GM18520 (cell line): ENCODE measurements at regions not wholly inside any gene's neighbourhood (a gene's known extent, or its start where the extent isn't known, plus 50 kb on each side); places are given as distances from the start of the nearest gene placed in this dataset.
"Not testable (repeated sequence)": the region's sequence is repeated elsewhere in the genome, so short reads cannot be mapped to it uniquely, and the experiment has no call there.

Experiments
- ATAC-seq: cut with Tn5 transposase; IDR thresholded peaks from one replicate; pipeline ENCODE4 v1.9.1; 2021; ENCODE audit not compliant: unreplicated experiment

DNA sequence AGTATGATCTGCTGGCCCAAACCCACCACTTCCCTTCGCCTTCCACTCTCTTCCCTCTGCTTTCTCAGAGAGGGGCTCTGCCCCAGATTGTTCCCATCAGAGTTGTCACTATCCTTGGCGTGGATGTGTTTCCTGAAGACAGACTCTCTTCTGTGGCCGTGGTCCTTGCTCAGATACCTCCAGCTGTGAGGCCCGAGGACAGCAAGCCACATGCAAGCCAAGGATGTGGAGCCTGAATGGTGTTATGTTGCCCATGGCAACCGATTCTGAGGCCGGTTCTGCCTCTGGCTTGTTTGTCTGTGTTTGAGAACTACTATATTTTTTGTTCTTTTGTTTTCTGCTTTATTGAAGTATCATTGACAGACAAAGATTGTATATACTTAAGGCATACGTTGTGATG is 247.4 kb upstream of the PODXL start:
- ATAC-seq: no peak

DNA sequence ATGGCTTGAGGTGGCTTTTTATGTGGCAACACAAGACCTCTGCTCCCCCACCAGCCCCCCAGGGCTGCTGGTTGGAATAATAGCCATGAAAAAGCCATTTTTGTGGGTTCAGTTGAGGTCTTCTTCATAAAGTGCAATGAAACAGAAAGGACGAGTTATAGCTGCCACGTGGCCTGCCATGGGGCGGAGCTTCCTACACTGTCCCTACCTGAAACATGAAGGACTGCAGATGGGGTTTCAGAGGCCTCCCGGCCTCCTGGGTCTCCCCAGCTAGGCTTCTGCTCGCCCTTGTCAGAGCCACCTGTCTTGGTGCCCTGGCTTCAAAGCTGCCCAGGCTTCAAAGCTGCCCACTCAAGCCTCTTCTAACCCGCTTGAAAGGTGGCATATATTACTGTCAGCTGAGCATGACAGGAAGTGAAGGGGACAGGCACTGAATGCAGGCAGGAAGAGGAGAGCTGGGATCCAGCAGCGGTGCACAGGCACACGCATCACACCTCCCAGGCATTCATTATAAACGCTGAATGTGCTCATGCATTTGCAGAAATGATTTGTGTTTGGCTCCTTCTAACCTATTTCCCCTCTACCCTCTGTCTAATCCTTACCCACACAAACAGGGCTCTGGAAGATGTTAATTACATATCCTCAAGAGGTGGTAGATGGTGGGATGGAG is 245.9 kb upstream of the PODXL start:
- no peak for ATAC-seq

DNA sequence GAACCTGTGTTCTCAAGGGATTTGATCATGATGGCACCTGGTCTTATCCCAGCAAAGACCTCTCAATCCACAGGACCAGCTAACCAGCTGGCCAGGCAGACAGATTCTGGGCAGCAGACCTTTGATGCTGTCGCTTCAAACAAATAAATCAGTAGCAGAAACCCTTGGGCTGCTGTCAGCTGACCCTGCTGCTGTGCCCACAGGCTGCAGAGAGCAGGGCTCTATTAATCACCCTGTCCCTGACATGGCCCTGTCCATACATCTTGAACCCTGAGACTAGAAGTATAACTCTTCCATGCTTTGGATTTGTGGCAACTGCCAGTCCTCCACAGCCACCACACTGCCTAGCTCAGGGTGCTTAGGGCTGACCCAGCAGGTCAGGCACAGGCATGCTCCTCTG is 244.1 kb upstream of the PODXL start:
- no peak for ATAC-seq

DNA sequence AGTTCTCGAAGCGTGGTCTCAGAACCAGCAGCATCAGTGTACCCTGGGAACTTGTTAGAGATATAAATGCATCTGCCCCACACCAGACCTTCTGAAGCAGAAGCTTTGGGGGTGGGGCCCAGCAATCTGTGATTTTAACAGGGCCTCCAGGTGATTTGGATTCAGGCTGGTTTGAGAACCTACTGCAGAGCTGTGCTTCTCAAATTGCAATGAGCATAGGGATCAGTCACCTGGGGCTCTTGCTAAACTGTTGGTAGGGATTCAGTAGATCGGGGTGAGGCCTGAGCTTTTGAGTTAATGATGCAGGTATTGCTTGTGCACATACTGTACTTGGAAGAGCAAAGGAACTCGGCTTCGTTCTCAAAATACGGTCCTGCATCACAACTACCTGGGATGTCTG is 243.6 kb upstream of the PODXL start:
- ATAC-seq: no peak

DNA sequence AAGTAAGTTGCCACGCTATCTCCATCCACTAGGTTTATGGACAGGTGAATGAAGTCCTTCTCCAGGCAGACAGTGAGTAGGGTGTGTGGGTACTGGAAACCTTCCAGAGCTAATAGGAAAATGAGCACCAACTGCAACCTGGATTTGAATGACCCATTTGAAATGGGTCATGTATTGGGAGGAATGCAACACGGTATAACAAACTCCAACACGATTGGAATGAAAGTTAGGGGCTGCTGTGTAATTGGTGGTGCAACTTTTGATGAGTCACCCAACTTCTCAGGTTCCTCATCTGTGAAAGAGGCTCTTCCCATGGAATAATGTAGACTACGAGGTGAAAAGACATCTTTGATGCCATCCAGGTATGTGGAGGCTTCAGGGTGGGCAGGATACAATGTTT is 241.4 kb upstream of the PODXL start:
- no peak for ATAC-seq

DNA sequence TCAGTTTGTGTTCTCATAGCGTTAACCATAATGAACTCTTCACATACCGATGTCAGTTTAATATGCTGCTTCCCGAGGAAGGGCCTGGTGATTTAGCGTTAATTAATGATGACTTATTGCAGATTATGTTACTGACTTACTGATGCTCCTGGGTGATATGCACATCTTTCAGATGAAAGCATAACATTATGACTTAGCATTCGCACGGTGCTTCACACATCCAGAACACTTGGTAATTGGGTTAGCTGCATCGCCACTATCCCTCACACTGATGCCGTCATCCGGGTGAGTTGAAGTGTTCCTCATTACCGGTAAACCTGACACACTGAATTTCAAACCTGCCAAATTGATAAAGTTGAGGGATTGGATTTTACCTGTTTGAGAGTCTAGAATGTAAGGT is 239.0 kb upstream of the PODXL start:
- no peak for ATAC-seq

DNA sequence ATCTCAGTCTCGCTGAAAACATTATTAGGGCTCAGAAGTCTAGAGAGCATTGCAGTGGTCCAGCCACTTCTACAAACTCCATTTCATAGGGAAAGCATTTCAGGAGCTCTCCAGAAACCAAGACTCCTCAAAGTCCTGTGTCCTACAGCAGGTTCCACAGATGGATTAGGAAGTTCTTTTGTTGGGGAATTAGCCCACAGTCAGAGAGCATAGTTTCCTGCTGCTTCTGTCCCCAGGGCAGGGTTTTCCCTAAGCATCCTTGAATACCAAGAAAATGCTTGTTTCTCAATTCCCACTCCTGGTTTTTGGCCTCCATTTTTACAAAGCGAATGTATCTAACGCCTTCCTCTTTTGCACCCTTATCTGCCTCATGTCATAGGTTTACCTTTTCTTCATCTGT is 235.9 kb upstream of the PODXL start:
- ATAC-seq: no peak

DNA sequence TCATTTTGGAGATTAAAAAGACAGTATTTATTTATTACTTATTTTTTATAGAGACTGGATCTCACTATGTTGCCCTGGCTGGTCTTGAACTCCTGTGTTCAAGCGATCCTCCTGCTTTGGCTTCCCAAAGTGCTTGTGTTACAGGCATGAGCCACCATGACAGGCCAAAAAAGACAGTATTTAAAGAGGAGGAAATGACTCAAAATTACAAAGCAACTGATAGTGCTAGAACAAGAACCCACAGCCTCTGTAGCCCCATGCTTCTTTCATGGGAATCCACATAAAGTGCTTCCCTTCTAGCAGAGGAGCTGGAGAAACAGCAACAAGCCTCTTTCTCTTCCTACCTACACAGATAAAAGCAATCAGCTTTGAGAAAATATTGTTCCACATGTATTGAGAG is 230.7 kb upstream of the PODXL start:
- ATAC-seq: no peak

DNA sequence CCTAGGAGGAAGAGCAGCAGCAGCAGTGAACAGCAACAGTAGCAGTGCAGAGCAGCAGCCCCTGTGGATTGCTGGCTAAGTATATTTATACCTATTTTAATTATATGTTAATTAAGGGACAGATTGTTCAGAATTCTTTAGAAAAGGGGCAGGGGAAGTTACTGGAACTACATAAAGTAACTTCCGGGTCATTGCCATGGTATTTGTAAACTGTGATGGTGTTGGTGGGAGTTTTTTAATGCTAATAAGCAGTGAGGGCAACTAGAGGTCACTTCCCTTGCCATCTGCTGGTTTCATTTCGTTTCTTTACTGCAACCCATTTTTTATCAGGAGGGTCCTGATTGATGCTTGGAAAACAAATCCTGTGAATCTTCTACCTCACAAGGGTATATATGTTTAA is 229.8 kb upstream of the PODXL start:
- no peak for ATAC-seq

DNA sequence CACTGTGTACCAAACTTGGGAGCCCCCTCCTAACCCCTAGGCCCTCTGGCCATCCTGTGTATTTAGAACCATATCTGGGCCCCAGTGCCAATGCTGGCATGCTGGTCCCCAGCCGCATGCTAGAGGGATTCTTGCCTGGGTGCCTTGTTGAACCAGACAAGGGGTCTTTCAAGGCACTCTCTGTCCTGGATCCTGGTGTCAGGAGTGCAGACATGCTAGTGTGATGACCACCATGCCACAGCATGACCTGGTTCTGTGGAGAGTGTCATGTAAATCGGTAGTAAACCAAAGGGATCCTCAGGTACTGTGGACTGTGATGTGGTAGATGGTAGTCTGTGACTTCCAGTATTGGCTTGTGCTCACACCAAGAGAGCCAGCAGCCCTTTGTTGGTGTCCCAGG is 222.2 kb upstream of the PODXL start:
- ATAC-seq: no peak

DNA sequence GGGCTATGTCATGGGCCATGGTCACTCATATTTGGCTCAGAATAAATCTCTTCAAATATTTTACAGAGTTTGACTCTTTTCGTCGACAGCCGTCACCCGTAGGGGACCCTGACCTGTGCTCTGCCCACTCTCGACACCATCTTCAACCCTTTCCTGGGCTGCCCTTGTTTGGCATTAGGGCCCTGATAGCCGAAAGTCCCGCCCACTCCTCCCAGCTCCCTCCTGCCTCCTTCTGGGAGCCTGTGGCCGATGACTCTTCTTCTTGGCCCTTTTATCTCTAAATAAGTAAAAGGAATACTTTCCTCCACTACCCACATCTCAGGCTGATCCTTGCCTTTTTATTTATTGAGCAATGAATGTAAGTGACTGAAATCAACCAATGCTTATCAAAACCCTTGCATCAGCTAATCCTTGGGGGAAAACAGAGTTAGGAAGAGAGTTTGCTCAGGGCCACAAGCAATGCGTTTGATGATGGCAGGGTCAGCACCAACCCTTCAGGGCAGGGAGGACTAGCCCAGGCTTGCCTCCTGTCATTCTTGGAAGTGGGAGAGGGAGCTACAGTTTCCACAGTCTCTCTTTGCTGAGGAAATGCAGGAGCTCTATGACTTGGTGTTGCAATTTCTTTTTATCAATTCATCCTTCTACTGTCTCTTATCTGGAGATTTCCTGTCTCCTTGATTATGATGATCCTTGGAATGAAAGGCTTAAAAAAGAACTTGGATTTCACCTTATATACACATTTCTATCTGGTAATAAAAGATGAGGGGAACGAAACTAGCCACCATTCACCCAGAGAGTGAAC is 218.2 kb upstream of the PODXL start:
- no peak for ATAC-seq

DNA sequence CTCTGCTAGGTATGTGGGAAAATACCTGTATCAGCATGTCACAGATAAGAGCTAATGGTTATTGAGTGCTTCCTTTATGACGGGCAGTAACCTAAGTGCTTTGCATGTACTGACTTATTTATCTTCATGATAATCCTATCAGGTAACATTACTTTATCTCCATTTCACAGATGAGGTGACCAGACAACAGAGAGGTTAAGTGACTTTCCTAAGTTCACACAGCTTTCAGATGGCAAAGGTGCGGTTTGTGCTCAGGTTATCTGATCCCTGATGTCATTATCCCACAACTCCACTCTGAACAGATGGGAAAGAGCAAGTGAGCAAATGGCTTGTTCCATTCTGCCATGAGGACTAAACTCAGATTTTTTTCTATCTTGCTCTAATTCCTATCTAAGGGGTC is 217.0 kb upstream of the PODXL start:
- no peak for ATAC-seq

DNA sequence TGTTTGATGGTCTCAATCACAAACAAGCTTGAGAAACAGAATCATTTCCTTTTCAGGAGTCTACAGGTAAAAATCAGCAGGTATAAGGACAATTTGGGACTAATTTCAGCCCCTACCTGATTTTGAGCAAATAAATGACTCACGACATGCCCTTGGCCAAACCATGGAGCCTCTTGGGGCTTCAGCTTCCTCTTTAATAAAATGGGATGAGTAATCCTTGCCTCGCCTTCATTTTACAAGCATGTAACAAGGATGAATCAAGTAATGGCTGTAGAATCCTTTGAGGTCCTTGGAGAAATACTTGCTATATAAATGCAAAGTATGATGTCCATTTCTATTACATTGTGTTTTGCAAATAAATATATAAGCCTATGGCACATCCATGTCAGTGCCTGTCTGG is 212.8 kb upstream of the PODXL start:
- ATAC-seq: no peak

DNA sequence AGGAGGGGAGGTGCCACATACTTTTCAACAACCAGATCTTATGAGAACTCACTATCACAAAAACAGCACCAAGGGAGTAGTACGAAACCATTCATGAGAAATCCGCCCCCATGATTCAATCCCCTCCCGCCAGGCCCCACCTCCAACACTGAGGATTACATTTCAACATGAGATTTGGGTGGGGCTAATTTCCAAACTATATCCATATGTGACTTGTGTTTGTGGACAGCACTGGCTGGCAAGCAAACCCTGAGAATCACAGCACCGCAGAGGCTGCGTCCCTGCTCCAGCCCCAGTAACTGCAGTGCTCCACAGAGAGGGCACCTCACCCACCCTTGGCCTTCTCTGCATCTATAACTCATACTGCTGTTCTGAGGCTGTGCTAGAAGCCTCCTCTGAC is 211.2 kb upstream of the PODXL start:
- ATAC-seq: no peak

DNA sequence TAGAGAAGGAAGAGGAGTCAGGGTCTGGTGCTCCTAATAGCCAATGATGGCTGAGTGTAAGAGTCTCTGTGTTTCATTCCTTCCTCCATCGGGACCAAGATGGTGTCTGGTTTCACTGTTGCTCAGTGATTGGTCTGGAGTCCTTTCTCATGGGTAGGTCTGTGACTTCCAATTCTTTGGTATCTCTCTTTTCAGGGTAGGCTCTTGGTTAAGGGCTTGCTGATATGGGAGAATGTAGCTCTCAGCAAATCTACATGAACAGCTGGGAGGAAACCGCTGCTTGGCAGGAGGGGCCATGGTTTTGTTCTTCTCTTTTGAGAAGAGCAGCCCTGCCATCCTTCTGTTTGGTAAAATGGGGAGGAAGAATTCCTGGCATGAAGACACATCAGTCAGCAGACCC is 209.1 kb upstream of the PODXL start:
- no peak for ATAC-seq

DNA sequence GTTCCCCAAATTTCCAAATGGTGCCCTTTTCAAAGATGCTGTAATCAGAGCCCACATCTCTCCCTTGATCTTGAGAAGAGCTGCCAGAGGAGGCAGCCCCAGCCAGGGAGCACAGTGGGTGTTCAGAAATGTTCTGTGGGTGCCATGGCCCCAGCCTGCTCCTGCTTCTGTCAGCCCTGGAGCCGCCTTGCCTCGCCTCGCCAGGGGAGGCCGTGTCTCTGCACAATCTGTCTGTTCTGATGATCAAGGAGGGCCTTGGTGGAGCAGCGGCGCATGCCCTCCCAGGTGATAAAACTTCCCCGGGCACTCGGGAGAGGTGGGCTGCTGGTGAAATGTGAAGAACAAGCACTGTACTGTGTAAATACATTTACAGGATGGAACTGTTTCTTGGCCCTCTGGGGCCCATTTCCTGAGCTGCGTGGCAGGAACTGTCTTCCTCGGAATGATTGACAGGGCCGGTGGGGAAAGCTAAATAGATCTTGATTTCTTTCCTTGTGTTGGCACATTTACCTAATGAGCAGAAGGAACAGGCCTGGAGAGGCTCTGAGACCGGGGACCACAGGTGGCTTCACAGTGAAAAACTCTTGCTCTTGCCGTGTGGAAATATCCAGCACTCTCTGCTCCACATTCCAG is 207.8 kb upstream of the PODXL start:
- ATAC-seq: no peak

DNA sequence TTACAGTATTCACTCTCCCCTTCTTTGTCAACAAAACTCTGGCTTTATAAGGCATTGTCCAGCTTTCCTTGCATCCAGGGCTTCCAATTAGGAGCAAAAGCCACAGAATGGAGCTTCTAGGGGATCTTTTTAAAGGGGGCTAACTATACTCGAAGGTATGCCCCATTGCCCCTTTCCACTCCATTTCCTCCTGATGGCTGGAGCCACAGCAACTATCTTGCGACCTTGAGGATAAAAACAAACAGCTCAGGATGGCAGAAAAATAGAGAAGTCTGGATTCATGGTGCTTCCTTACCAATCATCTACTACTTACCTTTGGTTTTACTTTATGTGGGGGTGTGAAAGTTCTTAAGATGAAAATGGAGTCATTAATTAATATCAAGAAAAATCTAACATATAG is 206.3 kb upstream of the PODXL start:
- ATAC-seq: no peak

DNA sequence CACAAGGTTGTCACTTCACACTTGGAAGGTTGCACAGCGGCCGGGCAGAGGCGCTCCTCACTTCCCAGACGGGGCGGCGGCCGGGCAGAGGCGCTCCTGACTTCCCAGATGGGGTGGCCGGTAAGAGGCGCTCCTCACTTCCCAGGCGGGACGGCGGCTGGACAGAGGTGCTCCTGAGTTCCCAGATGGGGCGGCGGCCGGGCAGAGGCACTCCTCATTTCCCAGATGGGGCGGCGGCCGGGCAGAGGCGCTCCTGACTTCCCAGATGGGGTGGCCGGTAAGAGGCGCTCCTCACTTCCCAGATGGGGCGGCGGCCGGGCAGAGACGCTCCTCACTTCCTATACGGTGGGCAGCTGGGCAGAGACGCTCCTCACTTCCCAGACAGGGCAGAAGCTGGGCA is 199.4 kb upstream of the PODXL start:
- ATAC-seq: not testable (repeated sequence)

DNA sequence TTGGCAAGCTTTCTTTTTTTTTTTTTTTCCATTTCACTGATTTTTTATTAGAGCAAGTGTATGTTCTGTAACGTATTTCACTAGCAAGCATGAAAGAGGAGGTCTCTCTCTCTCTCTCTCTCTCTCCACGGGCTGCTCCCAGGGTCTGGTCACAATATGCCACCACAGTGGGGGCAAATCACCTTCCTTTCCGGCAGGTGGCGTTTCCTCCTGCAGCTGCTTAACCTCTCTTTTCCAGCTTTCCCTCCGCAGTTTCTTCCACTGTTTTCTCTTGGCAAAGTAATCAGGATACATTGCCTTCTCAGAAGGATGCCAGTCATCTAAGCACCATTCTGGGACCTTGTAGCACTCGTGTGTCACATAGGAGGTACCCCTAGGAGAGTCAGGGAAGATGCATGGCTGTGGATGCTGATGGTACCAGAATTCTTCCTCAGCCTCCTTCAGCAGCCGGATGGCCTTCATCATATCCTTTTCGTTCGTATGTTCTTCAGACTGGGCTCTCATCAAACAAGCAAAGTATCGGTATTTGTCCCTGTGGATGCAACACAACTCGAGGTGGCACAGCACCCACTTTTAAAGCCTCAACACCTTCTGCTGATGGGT is 197.3 kb upstream of the PODXL start:
- no peak for ATAC-seq

DNA sequence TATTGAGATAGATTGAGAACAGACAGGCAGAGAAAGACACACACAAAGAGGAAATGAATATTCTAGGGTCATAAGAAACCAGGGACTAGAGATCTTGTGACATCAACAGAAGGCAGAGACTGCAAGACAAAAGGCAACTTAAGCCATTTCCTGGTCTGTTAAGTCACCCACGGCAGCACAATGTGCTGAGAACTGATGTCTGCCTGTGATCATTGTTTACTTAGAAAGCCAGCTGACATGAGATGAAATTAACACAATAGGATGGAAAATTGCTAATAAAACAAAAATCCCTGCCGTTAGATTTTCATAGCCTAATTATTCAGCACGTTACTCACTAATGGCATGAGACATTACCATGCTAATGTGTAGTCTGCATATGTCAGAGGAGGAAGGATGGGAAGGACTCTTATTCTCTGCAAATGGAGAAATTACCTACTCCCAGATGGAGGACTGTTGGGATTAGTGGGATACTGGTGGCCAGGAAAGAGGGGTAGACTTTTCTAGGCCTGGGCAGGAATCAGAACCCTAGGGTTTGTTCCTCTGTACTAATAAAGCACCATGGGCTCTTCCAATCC is 191.3 kb upstream of the PODXL start:
- no peak for ATAC-seq

DNA sequence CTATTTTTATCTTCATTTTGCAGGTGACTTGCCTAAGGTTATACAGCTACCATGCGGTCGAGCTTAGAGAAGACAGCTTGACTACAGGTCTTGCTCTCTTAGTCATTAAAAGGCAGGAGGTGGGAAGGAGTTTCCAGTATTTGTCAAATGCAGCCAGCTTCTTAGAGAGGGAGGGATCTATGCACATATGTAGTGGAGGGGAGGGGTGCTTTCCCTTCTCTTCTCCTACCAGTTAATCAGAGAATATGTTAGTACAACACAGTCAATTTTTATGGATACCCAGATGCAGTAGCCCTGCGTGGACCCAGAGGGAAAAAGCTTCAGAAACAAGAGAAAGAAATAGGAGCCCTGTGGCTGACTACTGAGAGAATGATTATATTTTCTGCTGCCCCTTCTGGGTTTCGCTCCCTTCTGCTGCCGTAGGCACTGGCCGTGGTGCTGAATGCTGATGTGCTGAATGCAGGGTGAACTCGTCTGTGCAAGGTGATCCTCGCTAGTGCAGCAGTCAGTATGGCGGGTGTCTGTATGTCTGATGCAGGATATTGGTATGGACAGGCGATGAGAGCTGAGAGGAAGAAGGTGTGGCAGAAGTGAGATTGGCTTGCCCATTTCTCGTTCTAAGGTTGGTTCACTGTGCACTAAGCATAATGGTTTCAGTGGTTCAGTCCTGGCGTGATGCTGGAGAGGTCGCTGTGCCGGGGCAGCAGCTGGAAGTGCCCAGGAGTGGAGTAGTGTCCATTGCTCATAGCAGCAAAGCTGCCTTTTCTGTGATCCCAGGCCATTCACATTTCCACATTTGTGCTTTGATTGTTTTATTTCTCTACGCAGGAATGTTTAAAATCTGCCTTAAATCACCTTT is 189.2 kb upstream of the PODXL start:
- no peak for ATAC-seq
